Progenitor cell of endocrine pancreas (in vitro differentiated cells): ENCODE measurements at regions not wholly inside any gene's neighbourhood (a gene's known extent, or its start where the extent isn't known, plus 50 kb on each side); places are given as distances from the start of the nearest gene placed in this dataset.

Experiments
- DNase-seq: peaks from one replicate; pipeline ENCODE4 v3.0.0; 2021; ENCODE audit warnings: low spot score; ENCODE audit not compliant: unreplicated experiment
- H3K27ac Mint-ChIP-seq: 2 replicates; pipeline ENCODE4 v1.8.0; 2021; ENCODE audit warnings: mild to moderate bottlenecking, moderate library complexity, mixed read lengths
- H3K27me3 Mint-ChIP-seq: 2 replicates; pipeline ENCODE4 v1.8.0; 2021; ENCODE audit warnings: mixed read lengths
- H3K36me3 Mint-ChIP-seq: 2 replicates; pipeline ENCODE4 v1.8.0; 2022; ENCODE audit warnings: mixed read lengths; ENCODE audit not compliant: insufficient read depth
- H3K4me1 Mint-ChIP-seq: 2 replicates; pipeline ENCODE4 v1.8.0; 2021; ENCODE audit warnings: low read depth, mixed read lengths
- H3K4me3 Mint-ChIP-seq: 2 replicates; pipeline ENCODE4 v1.8.0; 2021; ENCODE audit warnings: low read depth, mild to moderate bottlenecking, moderate library complexity, mixed read lengths
- H3K9me3 Mint-ChIP-seq: 2 replicates; pipeline ENCODE4 v1.8.0; 2021; ENCODE audit warnings: low read depth, mixed read lengths
- TF ChIP-seq, protein P1 (sequence below): fragments of 200-600 bp; sonication (generic); IDR thresholded peaks from one replicate; pipeline ENCODE4 v1.5.0; 2021; ENCODE audit warnings: antibody characterized with exemption, mild to moderate bottlenecking; ENCODE audit not compliant: unreplicated experiment

DNA sequence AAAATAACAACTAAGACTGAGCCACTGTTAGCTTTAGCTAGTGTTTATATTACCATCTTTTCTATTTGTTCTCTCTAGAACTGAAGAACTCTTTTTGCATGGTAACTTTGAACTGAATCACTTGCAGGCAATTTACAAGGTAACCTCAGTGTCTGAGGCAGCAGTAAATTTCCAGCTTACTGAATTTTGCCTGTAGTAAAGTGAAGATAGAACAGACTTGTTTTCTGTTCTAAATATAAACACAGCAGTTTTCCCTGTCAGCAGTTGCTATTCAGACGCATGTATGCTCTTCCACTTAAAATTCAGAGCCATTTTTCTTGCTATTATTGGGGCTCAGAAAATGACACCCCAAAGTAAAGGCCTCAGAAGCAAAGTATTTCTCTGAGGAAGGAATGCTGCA, 974.0 kb upstream of the GJE1 start:
- H3K27ac Mint-ChIP-seq, result no peak overlapping the region
- peaks cover 2% of the 10 kb centered on the region for H3K36me3 Mint-ChIP-seq
- DNase-seq, result no peak
- peaks cover 14% of the 10 kb centered on the region for H3K9me3 Mint-ChIP-seq
- H3K4me1 Mint-ChIP-seq, result peaks cover 2% of the 10 kb centered on the region
- H3K4me3 Mint-ChIP-seq, result no peak overlapping the region
- H3K27me3 Mint-ChIP-seq, result no peaks in the 10 kb centered on the region
- TF ChIP-seq, protein P1, sequence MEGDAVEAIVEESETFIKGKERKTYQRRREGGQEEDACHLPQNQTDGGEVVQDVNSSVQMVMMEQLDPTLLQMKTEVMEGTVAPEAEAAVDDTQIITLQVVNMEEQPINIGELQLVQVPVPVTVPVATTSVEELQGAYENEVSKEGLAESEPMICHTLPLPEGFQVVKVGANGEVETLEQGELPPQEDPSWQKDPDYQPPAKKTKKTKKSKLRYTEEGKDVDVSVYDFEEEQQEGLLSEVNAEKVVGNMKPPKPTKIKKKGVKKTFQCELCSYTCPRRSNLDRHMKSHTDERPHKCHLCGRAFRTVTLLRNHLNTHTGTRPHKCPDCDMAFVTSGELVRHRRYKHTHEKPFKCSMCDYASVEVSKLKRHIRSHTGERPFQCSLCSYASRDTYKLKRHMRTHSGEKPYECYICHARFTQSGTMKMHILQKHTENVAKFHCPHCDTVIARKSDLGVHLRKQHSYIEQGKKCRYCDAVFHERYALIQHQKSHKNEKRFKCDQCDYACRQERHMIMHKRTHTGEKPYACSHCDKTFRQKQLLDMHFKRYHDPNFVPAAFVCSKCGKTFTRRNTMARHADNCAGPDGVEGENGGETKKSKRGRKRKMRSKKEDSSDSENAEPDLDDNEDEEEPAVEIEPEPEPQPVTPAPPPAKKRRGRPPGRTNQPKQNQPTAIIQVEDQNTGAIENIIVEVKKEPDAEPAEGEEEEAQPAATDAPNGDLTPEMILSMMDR, result no peak

DNA sequence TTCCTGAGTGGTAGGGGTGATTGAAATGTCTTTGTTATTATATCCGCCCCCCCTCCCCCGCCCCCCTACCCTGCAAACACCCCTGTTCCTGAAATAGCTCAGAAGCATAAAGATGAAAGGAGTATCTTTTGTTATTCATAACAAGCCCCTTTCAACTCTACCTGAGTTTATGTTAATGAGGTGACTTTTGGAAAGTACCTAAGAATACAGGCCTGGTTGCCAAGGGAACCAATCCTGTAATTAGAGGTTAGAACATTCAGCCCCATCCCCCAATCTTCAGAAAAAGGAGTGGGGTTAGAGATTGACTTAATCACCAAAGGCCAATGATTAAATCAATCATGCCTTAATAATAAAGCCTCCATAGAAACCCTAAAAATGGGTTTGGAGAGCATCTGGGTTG, 979.2 kb upstream of the GJE1 start:
- TF ChIP-seq, protein P1, result no peak
- H3K9me3 Mint-ChIP-seq, result peaks cover 9% of the 10 kb centered on the region
- no peak for DNase-seq
- no peak overlapping the region for H3K27ac Mint-ChIP-seq
- no peaks in the 10 kb centered on the region for H3K27me3 Mint-ChIP-seq
- H3K4me3 Mint-ChIP-seq, result no peak overlapping the region
- H3K36me3 Mint-ChIP-seq, result no peaks in the 10 kb centered on the region
- no peaks in the 10 kb centered on the region for H3K4me1 Mint-ChIP-seq

DNA sequence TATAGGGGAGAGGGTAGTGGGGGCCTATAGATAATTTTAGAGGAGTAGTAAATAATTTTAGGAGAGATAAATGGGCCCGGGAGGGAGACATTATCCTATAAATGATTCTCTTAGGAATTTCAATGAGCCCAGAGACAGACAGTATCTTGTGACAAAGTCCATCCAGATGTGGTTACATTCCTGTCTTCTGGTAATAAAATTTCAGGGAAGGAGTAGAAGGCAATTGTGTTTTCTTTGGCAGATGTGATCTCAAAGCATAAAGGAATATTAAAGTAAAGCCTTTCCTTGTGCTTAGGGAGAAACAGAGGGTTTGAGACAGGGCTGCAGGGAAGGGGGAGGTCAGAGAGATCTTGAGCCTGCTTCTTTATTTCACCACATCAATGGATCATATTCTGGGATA, 979.8 kb upstream of the GJE1 start:
- Mint-ChIP-seq H3K9me3 (peaks cover 14% of the 10 kb centered on the region), H3K4me3 (no peak overlapping the region), H3K36me3 (peaks cover 1% of the 10 kb centered on the region), H3K4me1 (no peaks in the 10 kb centered on the region), H3K27ac (no peak overlapping the region), H3K27me3 (no peaks in the 10 kb centered on the region)
- DNase-seq, result no peak
- TF ChIP-seq, protein P1, result no peak

DNA sequence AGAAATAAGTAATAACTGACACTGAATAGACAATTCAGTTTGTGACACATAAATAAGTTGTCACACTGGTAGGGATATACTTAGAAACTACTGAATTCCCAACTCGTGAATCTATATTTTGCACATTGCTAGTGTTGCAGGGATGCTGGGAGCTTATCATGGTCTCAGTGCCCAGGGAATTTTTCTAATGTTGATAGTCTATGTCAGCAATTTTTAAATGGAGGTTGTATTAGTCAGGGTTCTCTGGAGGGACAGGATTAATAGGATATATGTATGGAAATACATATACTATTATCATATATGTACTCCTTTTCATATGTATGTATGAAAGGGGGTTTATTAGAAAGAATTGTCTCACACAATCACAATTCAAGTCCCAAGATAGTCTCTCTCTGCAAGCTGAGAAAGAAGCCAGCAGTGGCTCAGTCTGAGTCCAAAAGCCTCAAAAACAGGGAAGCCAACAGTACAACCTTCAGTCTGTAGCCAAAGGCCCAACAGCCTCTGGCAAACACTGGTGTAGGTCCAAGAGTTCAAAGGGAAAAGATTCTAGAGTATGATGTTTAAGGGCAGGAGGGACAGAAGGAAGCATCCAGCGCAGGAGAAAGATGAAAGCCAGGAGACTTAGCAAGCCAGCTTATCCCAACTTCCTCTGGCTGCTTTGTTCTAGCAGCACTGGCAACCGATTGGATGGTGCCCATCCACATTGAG, 980.9 kb upstream of the GJE1 start:
- no peak for DNase-seq
- peaks cover 1% of the 10 kb centered on the region for H3K36me3 Mint-ChIP-seq
- H3K27ac Mint-ChIP-seq, result no peak overlapping the region
- no peaks in the 10 kb centered on the region for H3K27me3 Mint-ChIP-seq
- peaks cover 14% of the 10 kb centered on the region for H3K9me3 Mint-ChIP-seq
- H3K4me3 Mint-ChIP-seq, result no peak overlapping the region
- no peaks in the 10 kb centered on the region for H3K4me1 Mint-ChIP-seq
- TF ChIP-seq, protein P1, result no peak

DNA sequence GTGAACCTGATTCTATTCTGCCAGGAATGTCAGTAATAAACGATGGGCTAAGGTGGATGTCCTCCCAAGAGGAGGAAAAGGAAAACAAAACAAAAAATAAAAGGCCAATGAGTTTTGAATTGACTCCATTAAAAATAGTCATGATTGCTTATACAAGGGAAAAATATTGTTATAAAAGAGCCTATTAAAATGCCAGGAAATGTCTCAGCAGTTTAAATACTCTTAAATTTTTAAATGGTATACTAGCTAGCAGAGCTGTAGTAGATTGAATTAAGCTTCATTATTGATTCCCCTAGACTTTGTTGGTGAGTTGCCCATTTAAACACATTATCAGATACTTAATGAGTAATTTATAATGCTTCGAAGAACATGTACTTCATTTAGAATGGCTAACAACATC, 990.9 kb upstream of the GJE1 start:
- DNase-seq, result no peak
- peaks cover 3% of the 10 kb centered on the region for H3K4me1 Mint-ChIP-seq
- TF ChIP-seq, protein P1, result no peak

More for the DNA sequence above, 990.9 kb upstream of the GJE1 start:
- H3K9me3 Mint-ChIP-seq, result no peaks in the 10 kb centered on the region
- no peak overlapping the region for H3K4me3 Mint-ChIP-seq
- no peaks in the 10 kb centered on the region for H3K27me3 Mint-ChIP-seq
- no peaks in the 10 kb centered on the region for H3K36me3 Mint-ChIP-seq
- H3K27ac Mint-ChIP-seq, result no peak overlapping the region
